ENCODE measurements at regions not wholly inside any gene's neighbourhood (a gene's known extent, or its start where the extent isn't known, plus 50 kb on each side); places are given as distances from the start of the nearest gene placed in this dataset.

DNA sequence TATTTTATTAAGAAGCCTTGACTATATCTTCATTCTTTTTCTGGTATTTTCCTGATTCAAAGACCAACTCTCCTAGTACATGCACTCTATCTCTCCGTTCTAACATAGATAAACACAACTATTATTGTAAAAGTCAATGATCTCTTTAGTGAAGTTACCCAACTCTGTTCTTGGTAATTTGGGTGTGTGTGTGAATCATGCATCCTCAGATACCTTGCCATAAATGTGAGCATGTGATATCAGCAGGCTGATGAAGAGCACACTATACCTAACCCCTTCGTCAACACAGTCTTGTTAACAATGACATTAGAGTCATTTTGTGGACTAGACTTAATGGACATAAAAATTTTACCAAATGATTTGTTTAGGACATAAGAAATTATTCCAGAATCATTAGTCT lies 1122.1 kb downstream of the XPNPEP1 start:
- H3K4me3 ChIP-seq (replicated peaks in 1 of 4; ENCODE audit: control extremely low read depth in 1 of 4, insufficient read depth in 1 of 4, low read depth in 3 of 4, low read length in 4 of 4): no peak overlapping the region
- TF ChIP-seq EZH2 (IDR thresholded peaks at IDR 0.05; ENCODE audit: low read length, missing control alignments) (no peak), CTCF (conservative IDR thresholded peaks at IDR 0.05 in 1 of 2, IDR thresholded peaks at IDR 0.05 in 1 of 2; ENCODE audit: low read depth in 1 of 2, low read length in 2 of 2) (no peak)
- DNase-seq (ENCODE audit: low read depth in 2 of 2): no peak
- no peak overlapping the region for H3K4me2 ChIP-seq (ENCODE audit: extremely low read depth, insufficient read depth, low read length)
- no peaks in the 10 kb centered on the region for H3K36me3 ChIP-seq (ENCODE audit: control insufficient read depth, insufficient read depth, low read length)
- no peaks in the 10 kb centered on the region for H3K79me2 ChIP-seq (ENCODE audit: control insufficient read depth, insufficient read depth, low read length)
- H3K27ac ChIP-seq (ENCODE audit: insufficient read depth, low read length): no peak overlapping the region
- H3K9ac ChIP-seq (ENCODE audit: insufficient read depth, low read length): no peak overlapping the region
- no peaks in the 10 kb centered on the region for H3K4me1 ChIP-seq (ENCODE audit: control insufficient read depth, extremely low read depth, insufficient read depth, low read length)
- no peaks in the 10 kb centered on the region for H3K9me3 ChIP-seq (ENCODE audit: control insufficient read depth, insufficient read depth, low read depth, low read length)
- H4K20me1 ChIP-seq (ENCODE audit: control insufficient read depth, extremely low read depth, insufficient read depth, low read length): no peaks in the 10 kb centered on the region
- H3K27me3 ChIP-seq (ENCODE audit: control insufficient read depth, insufficient read depth, low read length): no peaks in the 10 kb centered on the region
- no peak overlapping the region for H2AFZ ChIP-seq (ENCODE audit: low read length)

- Histone ChIP-seq H3K36me3 (ENCODE audit: control insufficient read depth, insufficient read depth, low read length) (no peaks in the 10 kb centered on the region), H3K4me2 (ENCODE audit: extremely low read depth, insufficient read depth, low read length) (no peak overlapping the region), H3K9me3 (ENCODE audit: control insufficient read depth, insufficient read depth, low read depth, low read length) (no peaks in the 10 kb centered on the region), H3K4me1 (ENCODE audit: control insufficient read depth, extremely low read depth, insufficient read depth, low read length) (no peaks in the 10 kb centered on the region), H4K20me1 (ENCODE audit: control insufficient read depth, extremely low read depth, insufficient read depth, low read length) (no peaks in the 10 kb centered on the region), H3K27me3 (ENCODE audit: control insufficient read depth, insufficient read depth, low read length) (no peaks in the 10 kb centered on the region), H3K27ac (ENCODE audit: insufficient read depth, low read length) (no peak overlapping the region), H3K4me3 (replicated peaks in 1 of 4; ENCODE audit: control extremely low read depth in 1 of 4, insufficient read depth in 1 of 4, low read depth in 3 of 4, low read length in 4 of 4) (no peak overlapping the region), H3K9ac (ENCODE audit: insufficient read depth, low read length) (no peak overlapping the region), H3K79me2 (ENCODE audit: control insufficient read depth, insufficient read depth, low read length) (no peaks in the 10 kb centered on the region), H2AFZ (ENCODE audit: low read length) (no peak overlapping the region)
- no peak for DNase-seq (ENCODE audit: low read depth in 2 of 2)
- TF ChIP-seq EZH2 (IDR thresholded peaks at IDR 0.05; ENCODE audit: low read length, missing control alignments) (no peak), CTCF (conservative IDR thresholded peaks at IDR 0.05 in 1 of 2, IDR thresholded peaks at IDR 0.05 in 1 of 2; ENCODE audit: low read depth in 1 of 2, low read length in 2 of 2) (no peak)
Observed at GRCh38 chr10:108797573-108797972, 1125.7 kb downstream of the XPNPEP1 start.

DNA sequence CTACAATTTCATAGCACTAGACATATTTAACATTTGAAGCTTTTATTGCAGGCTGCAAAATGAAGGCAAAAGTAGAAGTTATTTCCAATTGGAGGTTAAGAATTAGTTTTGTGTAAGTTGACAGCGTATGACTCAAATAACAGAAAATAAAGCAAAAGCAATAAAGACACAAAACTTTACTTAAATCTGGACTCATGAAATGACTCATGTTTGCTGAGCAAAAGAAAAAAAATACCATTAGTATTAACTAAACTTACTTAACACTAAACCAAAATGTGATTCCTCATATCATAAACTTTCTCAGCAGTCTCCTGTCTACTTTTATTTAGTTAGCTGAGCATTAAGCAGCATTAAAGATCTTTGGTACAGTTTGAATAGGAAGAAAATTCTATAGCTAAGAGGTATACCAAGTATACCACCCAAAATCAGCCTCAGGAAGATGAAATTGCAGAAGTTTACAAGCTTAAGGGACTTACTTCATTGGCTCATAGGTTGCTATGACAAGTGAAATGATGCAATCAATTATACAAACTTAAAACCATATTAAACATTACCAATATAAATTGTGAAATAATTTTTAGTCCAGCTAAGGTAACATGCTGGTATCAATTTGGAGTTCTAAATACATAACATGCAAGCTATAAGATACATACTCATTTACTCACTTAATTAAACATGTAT lies 1131.4 kb downstream of the XPNPEP1 start:
- no peak overlapping the region for H2AFZ ChIP-seq (ENCODE audit: low read length)
- no peak overlapping the region for H3K4me3 ChIP-seq (replicated peaks in 1 of 4; ENCODE audit: control extremely low read depth in 1 of 4, insufficient read depth in 1 of 4, low read depth in 3 of 4, low read length in 4 of 4)
- H3K79me2 ChIP-seq (ENCODE audit: control insufficient read depth, insufficient read depth, low read length): no peaks in the 10 kb centered on the region
- H4K20me1 ChIP-seq (ENCODE audit: control insufficient read depth, extremely low read depth, insufficient read depth, low read length): no peaks in the 10 kb centered on the region
- H3K27ac ChIP-seq (ENCODE audit: insufficient read depth, low read length): no peak overlapping the region
- TF ChIP-seq EZH2 (IDR thresholded peaks at IDR 0.05; ENCODE audit: low read length, missing control alignments) (no peak), CTCF (conservative IDR thresholded peaks at IDR 0.05 in 1 of 2, IDR thresholded peaks at IDR 0.05 in 1 of 2; ENCODE audit: low read depth in 1 of 2, low read length in 2 of 2) (no peak)
- no peaks in the 10 kb centered on the region for H3K27me3 ChIP-seq (ENCODE audit: control insufficient read depth, insufficient read depth, low read length)
- H3K36me3 ChIP-seq (ENCODE audit: control insufficient read depth, insufficient read depth, low read length): no peaks in the 10 kb centered on the region
- H3K9me3 ChIP-seq (ENCODE audit: control insufficient read depth, insufficient read depth, low read depth, low read length): no peaks in the 10 kb centered on the region
- no peak overlapping the region for H3K4me2 ChIP-seq (ENCODE audit: extremely low read depth, insufficient read depth, low read length)
- no peak overlapping the region for H3K9ac ChIP-seq (ENCODE audit: insufficient read depth, low read length)
- peak; percentile 41 to 47 for DNase-seq (ENCODE audit: low read depth in 2 of 2)
- H3K4me1 ChIP-seq (ENCODE audit: control insufficient read depth, extremely low read depth, insufficient read depth, low read length): peaks cover 4% of the 10 kb centered on the region

All from fibroblast of lung (primary cell).